ENCODE measurements at regions not wholly inside any gene's neighbourhood (a gene's known extent, or its start where the extent isn't known, plus 50 kb on each side); places are given as distances from the start of the nearest gene placed in this dataset.

- Histone ChIP-seq H3K9me3 (no peaks in the 10 kb centered on the region), H3K36me3 (no peaks in the 10 kb centered on the region), H3K4me1 (no peaks in the 10 kb centered on the region), H3K4me3 (no peak overlapping the region), H3K27me3 (no peaks in the 10 kb centered on the region), H3K27ac (no peak overlapping the region)
- 14 to 29% methylated on average over 1 of the region's 1 CpG for WGBS, 2 donors (ENCODE audit: low coverage in 1 of 2)
- TF ChIP-seq CTCF (IDR thresholded peaks at IDR 0.05): no peak
- DNase-seq: no peak
- in situ Hi-C loops (cut with MboI; ENCODE audit: low pct_ligation_motif_present in 1 of 4, low pct_unique_long_range_greater_than_20kb in 1 of 4, low sequenced_read_pairs in 3 of 4) (no loop called here), intact Hi-C loops (cut with DNase I; ENCODE audit: low total_unique reads) (no loop called here)
These were observed 175.1 kb upstream of the ERBB4 start for GRCh38 chr2:212713681-212714080.

GRCh38 chr2:212712991-212713390 lies 174.4 kb upstream of the ERBB4 start:
- WGBS, 2 donors (ENCODE audit: low coverage in 1 of 2): 67 to 83% methylated on average over 1 of the region's 1 CpG
- no peak for TF ChIP-seq POLR2AphosphoS5 (IDR thresholded peaks at IDR 0.05)
- TF ChIP-seq CTCF (IDR thresholded peaks at IDR 0.05): no peak
- TF ChIP-seq POLR2A (IDR thresholded peaks at IDR 0.05): no peak
- no peak for TF ChIP-seq EP300 (IDR thresholded peaks at IDR 0.05; ENCODE audit: low read depth)

GRCh38 chr2:212712466-212712865 lies 173.9 kb upstream of the ERBB4 start:
- Histone ChIP-seq H3K4me3 (no peak overlapping the region), H3K27me3 (no peaks in the 10 kb centered on the region), H3K36me3 (no peaks in the 10 kb centered on the region), H3K27ac (no peak overlapping the region), H3K9me3 (no peaks in the 10 kb centered on the region), H3K4me1 (no peaks in the 10 kb centered on the region)
- no peak for DNase-seq
- no peak for TF ChIP-seq EP300 (IDR thresholded peaks at IDR 0.05; ENCODE audit: low read depth)
- 75 to 81% methylated on average over 5 of the region's 5 CpGs for WGBS, 2 donors (ENCODE audit: low coverage in 1 of 2)
- intact Hi-C loops (cut with DNase I; ENCODE audit: low total_unique reads): no loop called here
- in situ Hi-C loops (cut with MboI; ENCODE audit: low pct_ligation_motif_present in 1 of 4, low pct_unique_long_range_greater_than_20kb in 1 of 4, low sequenced_read_pairs in 3 of 4): no loop called here

More at GRCh38 chr2:212712991-212713390, 174.4 kb upstream of the ERBB4 start:
- intact Hi-C loops (cut with DNase I; ENCODE audit: low total_unique reads): no loop called here
- Histone ChIP-seq H3K27ac (no peak overlapping the region), H3K36me3 (no peaks in the 10 kb centered on the region), H3K4me3 (no peak overlapping the region), H3K9me3 (no peaks in the 10 kb centered on the region), H3K27me3 (no peaks in the 10 kb centered on the region), H3K4me1 (no peaks in the 10 kb centered on the region)
- DNase-seq: no peak
- in situ Hi-C loops (cut with MboI; ENCODE audit: low pct_ligation_motif_present in 1 of 4, low pct_unique_long_range_greater_than_20kb in 1 of 4, low sequenced_read_pairs in 3 of 4): no loop called here

DNA sequence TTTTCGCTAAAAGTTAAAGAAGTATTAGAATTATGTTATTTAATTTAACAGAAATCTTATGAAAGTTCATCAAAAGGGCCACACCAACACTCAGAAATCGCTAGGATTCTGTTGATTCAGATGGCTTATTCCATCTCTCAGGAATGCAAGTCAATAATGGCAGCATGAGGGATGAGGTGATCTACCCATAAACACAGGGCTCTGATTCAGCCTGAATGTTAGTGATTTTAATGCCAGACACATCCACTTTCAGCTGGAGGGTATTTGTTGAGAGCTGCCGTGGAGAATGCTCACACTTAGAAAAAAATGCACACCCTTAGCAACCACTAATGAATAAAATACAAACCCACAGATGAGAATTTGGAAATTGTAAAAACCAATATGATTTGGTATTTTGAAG lies 173.3 kb upstream of the ERBB4 start:
- Histone ChIP-seq H3K4me1 (no peaks in the 10 kb centered on the region), H3K36me3 (no peaks in the 10 kb centered on the region), H3K4me3 (no peak overlapping the region), H3K9me3 (no peaks in the 10 kb centered on the region), H3K27me3 (no peaks in the 10 kb centered on the region), H3K27ac (no peak overlapping the region)
- 64 to 79% methylated on average over 3 of the region's 3 CpGs for WGBS, 2 donors (ENCODE audit: low coverage in 1 of 2)
- TF ChIP-seq EP300 (IDR thresholded peaks at IDR 0.05; ENCODE audit: low read depth): no peak
- TF ChIP-seq POLR2A (IDR thresholded peaks at IDR 0.05): no peak
- TF ChIP-seq CTCF (IDR thresholded peaks at IDR 0.05): no peak
- no peak for TF ChIP-seq POLR2AphosphoS5 (IDR thresholded peaks at IDR 0.05)
- in situ Hi-C loops (cut with MboI; ENCODE audit: low pct_ligation_motif_present in 1 of 4, low pct_unique_long_range_greater_than_20kb in 1 of 4, low sequenced_read_pairs in 3 of 4): no loop called here
- no peak for DNase-seq
- intact Hi-C loops (cut with DNase I; ENCODE audit: low total_unique reads): no loop called here

DNA sequence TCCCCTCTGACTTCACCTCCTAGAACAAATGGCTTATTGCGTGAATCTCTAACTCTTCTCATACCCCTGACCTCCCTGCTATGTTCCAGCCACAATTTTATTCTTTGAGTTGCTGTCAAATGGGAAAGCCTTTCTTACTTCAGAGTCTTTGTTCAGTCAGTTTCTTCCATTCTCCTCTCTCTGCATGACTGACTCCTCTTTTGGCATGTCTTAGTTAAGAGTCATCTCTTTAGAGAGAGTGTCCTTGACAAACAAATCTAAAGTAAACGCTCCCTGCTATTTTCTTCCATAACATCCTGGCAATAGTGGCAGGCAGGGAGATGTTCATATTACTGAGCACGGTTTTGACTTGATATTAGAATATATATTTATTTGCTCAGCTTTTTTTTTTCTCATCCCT lies 170.7 kb upstream of the ERBB4 start:
- TF ChIP-seq EP300 (IDR thresholded peaks at IDR 0.05; ENCODE audit: low read depth) (no peak), POLR2A (IDR thresholded peaks at IDR 0.05) (no peak), CTCF (IDR thresholded peaks at IDR 0.05) (no peak), POLR2AphosphoS5 (IDR thresholded peaks at IDR 0.05) (no peak)
- Histone ChIP-seq H3K4me1 (no peaks in the 10 kb centered on the region), H3K36me3 (no peaks in the 10 kb centered on the region), H3K4me3 (no peak overlapping the region), H3K27ac (no peak overlapping the region), H3K9me3 (no peaks in the 10 kb centered on the region), H3K27me3 (no peaks in the 10 kb centered on the region)
- intact Hi-C loops (cut with DNase I; ENCODE audit: low total_unique reads): no loop called here
- WGBS, 2 donors (ENCODE audit: low coverage in 1 of 2): 63 to 67% methylated on average over 3 of the region's 3 CpGs
- in situ Hi-C loops (cut with MboI; ENCODE audit: low pct_ligation_motif_present in 1 of 4, low pct_unique_long_range_greater_than_20kb in 1 of 4, low sequenced_read_pairs in 3 of 4): no loop called here
- no peak for DNase-seq

Measured in transverse colon (tissue), 4 donors.